ENCODE measurements at regions not wholly inside any gene's neighbourhood (a gene's known extent, or its start where the extent isn't known, plus 50 kb on each side); places are given as distances from the start of the nearest gene placed in this dataset.

DNA sequence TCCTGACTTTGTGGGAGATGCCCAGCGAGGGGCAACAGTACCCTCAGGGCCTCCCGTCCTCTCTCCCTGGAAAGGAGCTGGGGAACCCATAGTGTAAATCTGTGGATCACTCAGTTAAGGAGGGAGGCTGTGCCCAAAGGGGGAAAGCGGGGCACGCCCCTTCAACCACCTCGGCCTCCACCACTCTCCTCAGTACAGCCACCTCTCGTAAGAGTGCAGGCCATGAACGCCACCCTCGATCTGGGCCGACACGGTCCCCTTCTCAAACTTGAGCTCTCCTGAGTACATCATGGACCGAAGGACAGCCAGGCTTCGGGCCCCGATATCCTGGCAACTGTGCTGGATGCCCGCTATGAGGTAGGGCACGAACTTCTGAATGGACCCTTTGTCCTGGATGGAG, 221.8 kb upstream of the ATP6AP2 start:
- no peak overlapping the region for H3K27ac ChIP-seq (ENCODE audit: low read length in 2 of 2)
- no peaks in the 10 kb centered on the region for H3K27me3 ChIP-seq (replicated peaks in 1 of 4; ENCODE audit: control extremely low read depth in 1 of 4, control insufficient read depth in 3 of 4, insufficient read depth in 4 of 4, low read length in 3 of 4)
- POLR2A ChIA-PET = no interaction called here
- TF ChIP-seq, protein P1, sequence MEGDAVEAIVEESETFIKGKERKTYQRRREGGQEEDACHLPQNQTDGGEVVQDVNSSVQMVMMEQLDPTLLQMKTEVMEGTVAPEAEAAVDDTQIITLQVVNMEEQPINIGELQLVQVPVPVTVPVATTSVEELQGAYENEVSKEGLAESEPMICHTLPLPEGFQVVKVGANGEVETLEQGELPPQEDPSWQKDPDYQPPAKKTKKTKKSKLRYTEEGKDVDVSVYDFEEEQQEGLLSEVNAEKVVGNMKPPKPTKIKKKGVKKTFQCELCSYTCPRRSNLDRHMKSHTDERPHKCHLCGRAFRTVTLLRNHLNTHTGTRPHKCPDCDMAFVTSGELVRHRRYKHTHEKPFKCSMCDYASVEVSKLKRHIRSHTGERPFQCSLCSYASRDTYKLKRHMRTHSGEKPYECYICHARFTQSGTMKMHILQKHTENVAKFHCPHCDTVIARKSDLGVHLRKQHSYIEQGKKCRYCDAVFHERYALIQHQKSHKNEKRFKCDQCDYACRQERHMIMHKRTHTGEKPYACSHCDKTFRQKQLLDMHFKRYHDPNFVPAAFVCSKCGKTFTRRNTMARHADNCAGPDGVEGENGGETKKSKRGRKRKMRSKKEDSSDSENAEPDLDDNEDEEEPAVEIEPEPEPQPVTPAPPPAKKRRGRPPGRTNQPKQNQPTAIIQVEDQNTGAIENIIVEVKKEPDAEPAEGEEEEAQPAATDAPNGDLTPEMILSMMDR (IDR thresholded peaks at IDR 0.05) = no peak
- TF ChIP-seq EZH2 (IDR thresholded peaks at IDR 0.05; ENCODE audit: borderline replicate concordance, insufficient read depth, low read depth, low read length, poor library complexity, severe bottlenecking) = no peak
- Mint-ChIP-seq H3K4me1 (no peaks in the 10 kb centered on the region), H3K4me3 (no peak overlapping the region), H3K9me3 (ENCODE audit: insufficient read depth) (no peaks in the 10 kb centered on the region), H3K27me3 (no peaks in the 10 kb centered on the region), H3K27ac (no peak overlapping the region)
- intact Hi-C loops (cut with micrococcal nuclease) = no loop called here
- no peak overlapping the region for H3K4me3 ChIP-seq (ENCODE audit: control extremely low read depth in 1 of 5, extremely low read depth in 1 of 5, insufficient read depth in 1 of 5, low read depth in 2 of 5, low read length in 4 of 5)
- no peaks in the 10 kb centered on the region for H3K79me2 ChIP-seq (ENCODE audit: control insufficient read depth, insufficient read depth, low read length)
- no peak overlapping the region for H3K9ac ChIP-seq (ENCODE audit: low read length)
- ATAC-seq (ENCODE audit: low read depth) (no peak), DNase-seq (no peak)
- H3K36me3 ChIP-seq (replicated peaks in 1 of 2; ENCODE audit: control extremely low read depth in 1 of 2, control insufficient read depth in 1 of 2, extremely low read depth in 1 of 2, insufficient read depth in 2 of 2, low read length in 1 of 2) = no peaks in the 10 kb centered on the region
- H2AFZ ChIP-seq (ENCODE audit: insufficient read depth, low read depth, low read length, poor library complexity, severe bottlenecking) = no peak overlapping the region
- CTCF ChIA-PET = no interaction called here
- no peaks in the 10 kb centered on the region for H3K9me3 ChIP-seq (ENCODE audit: control extremely low read depth in 1 of 3, control insufficient read depth in 2 of 3, insufficient read depth in 1 of 3, low read length in 2 of 3)
- H3K4me2 ChIP-seq (replicated peaks; ENCODE audit: low read depth, low read length, poor library complexity, severe bottlenecking) = no peak overlapping the region
- no peaks in the 10 kb centered on the region for H4K20me1 ChIP-seq (ENCODE audit: control insufficient read depth, insufficient read depth, low read length, poor library complexity, severe bottlenecking)
- no peaks in the 10 kb centered on the region for H3K4me1 ChIP-seq (ENCODE audit: control insufficient read depth in 2 of 2, insufficient read depth in 2 of 2, low read length in 2 of 2)
- 96% methylated on average over 12 of the region's 15 CpGs for WGBS (ENCODE audit: insufficient coverage)

DNA sequence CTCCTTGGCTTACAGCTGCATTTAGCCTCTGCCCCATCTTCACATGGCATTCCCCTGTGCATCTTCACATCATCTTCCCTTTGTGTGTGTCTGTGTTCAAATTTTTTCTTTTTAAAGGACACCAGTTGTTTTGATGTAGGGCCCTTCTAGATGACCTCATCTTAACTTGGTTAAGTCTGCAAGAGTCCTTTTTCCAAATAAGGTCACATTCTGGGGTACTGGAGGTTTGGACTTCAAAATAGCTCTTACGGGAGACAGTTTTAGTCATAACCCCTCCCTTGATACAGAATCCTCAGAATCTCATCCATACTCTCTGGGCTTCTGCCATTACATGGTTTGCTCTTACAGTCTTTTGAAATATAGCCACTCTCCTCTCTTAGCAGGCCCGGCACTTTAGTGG, 231.5 kb upstream of the ATP6AP2 start:
- no CpG with 5 or more reads among the region's 2 CpGs for WGBS (ENCODE audit: insufficient coverage)
- H3K4me1 Mint-ChIP-seq = no peaks in the 10 kb centered on the region
- H3K27me3 ChIP-seq (replicated peaks in 1 of 4; ENCODE audit: control extremely low read depth in 1 of 4, control insufficient read depth in 3 of 4, insufficient read depth in 4 of 4, low read length in 3 of 4) = no peaks in the 10 kb centered on the region
- H3K4me2 ChIP-seq (replicated peaks; ENCODE audit: low read depth, low read length, poor library complexity, severe bottlenecking) = no peak overlapping the region
- TF ChIP-seq, protein P1 (IDR thresholded peaks at IDR 0.05) = no peak
- no peak for TF ChIP-seq EZH2 (IDR thresholded peaks at IDR 0.05; ENCODE audit: borderline replicate concordance, insufficient read depth, low read depth, low read length, poor library complexity, severe bottlenecking)
- no peak overlapping the region for H3K4me3 Mint-ChIP-seq
- H3K36me3 ChIP-seq (replicated peaks in 1 of 2; ENCODE audit: control extremely low read depth in 1 of 2, control insufficient read depth in 1 of 2, extremely low read depth in 1 of 2, insufficient read depth in 2 of 2, low read length in 1 of 2) = no peaks in the 10 kb centered on the region
- ChIA-PET CTCF (no interaction called here), POLR2A (no interaction called here)
- H3K9me3 ChIP-seq (ENCODE audit: control extremely low read depth in 1 of 3, control insufficient read depth in 2 of 3, insufficient read depth in 1 of 3, low read length in 2 of 3) = peaks cover 0 to 3% (median 0%) of the 10 kb centered on the region in 3 donors
- H3K27ac Mint-ChIP-seq = no peak overlapping the region
- DNase-seq (no peak), ATAC-seq (ENCODE audit: low read depth) (no peak)
- peaks cover 3% of the 10 kb centered on the region for H3K27me3 Mint-ChIP-seq
- H3K9ac ChIP-seq (ENCODE audit: low read length) = no peak overlapping the region
- no peaks in the 10 kb centered on the region for H3K4me1 ChIP-seq (ENCODE audit: control insufficient read depth in 2 of 2, insufficient read depth in 2 of 2, low read length in 2 of 2)
- H4K20me1 ChIP-seq (ENCODE audit: control insufficient read depth, insufficient read depth, low read length, poor library complexity, severe bottlenecking) = no peaks in the 10 kb centered on the region
- H3K27ac ChIP-seq (ENCODE audit: low read length in 2 of 2) = no peak overlapping the region
- no peak overlapping the region for H3K4me3 ChIP-seq (ENCODE audit: control extremely low read depth in 1 of 5, extremely low read depth in 1 of 5, insufficient read depth in 1 of 5, low read depth in 2 of 5, low read length in 4 of 5)
- H3K9me3 Mint-ChIP-seq (ENCODE audit: insufficient read depth) = no peaks in the 10 kb centered on the region
- no peaks in the 10 kb centered on the region for H3K79me2 ChIP-seq (ENCODE audit: control insufficient read depth, insufficient read depth, low read length)
- no peak overlapping the region for H2AFZ ChIP-seq (ENCODE audit: insufficient read depth, low read depth, low read length, poor library complexity, severe bottlenecking)
- intact Hi-C loops (cut with micrococcal nuclease) = no loop called here
